ENCODE measurements at regions not wholly inside any gene's neighbourhood (a gene's known extent, or its start where the extent isn't known, plus 50 kb on each side); places are given as distances from the start of the nearest gene placed in this dataset.
"Not testable (repeated sequence)": the region's sequence is repeated elsewhere in the genome, so short reads cannot be mapped to it uniquely, and the experiment has no call there.

DNA sequence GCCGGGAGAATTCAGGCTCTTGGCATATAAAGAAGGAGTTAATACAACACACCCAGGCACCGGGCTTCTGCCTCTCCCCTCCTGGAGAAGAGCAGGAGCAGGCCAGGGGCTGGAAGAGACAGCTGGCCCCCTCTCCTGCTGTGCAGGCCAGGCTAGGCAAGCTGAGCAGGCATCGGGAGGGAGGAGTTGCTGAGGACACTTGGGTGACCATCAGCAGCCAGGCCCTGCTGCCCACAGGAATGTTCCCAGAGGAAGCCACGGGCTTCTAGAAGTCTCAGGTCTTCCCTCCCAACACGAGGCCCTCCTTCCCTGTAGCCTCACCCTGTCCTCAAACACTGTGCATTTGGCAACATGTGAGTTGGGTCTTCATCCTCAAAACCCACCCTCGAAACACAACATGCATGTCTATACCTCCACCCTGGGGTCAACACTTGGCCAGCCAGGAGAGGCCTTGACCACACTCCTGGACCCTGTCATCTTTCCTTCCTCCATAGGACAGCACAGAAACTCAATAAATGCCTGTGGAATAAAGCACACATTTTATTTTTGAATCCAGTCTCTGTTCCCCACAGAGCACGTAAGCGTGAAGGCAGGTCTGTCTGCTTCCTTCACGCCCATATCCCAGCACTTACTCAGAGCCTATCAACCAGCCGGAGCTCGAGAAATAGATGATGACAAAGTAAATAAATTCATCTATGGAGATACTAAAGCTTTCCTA lies 433.8 kb upstream of the ID2 start:
- no peaks in the 10 kb centered on the region for H3K27me3 ChIP-seq
- H3K36me3 ChIP-seq, result no peaks in the 10 kb centered on the region
- H3K27ac ChIP-seq, result peak overlapping the region in 2 of 4 donors; percentile 19 to 35
- H3K4me3 ChIP-seq, result no peak overlapping the region
- DNase-seq, result no peak
- H3K9me3 ChIP-seq, result peaks cover 0 to 7% (median 0%) of the 10 kb centered on the region in 4 donors
- 74 to 78% methylated on average over 11 of the region's 11 CpGs for whole genome bisulfite sequencing, 2 donors
- intact Hi-C loops (cut with DNase I), result no loop called here
- H3K4me1 ChIP-seq, result no peaks in the 10 kb centered on the region
- TF ChIP-seq POLR2A (IDR thresholded peaks at IDR 0.05) (no peak), EP300 (IDR thresholded peaks at IDR 0.05) (no peak), POLR2AphosphoS5 (IDR thresholded peaks at IDR 0.05) (no peak)
- TF ChIP-seq, protein P1, sequence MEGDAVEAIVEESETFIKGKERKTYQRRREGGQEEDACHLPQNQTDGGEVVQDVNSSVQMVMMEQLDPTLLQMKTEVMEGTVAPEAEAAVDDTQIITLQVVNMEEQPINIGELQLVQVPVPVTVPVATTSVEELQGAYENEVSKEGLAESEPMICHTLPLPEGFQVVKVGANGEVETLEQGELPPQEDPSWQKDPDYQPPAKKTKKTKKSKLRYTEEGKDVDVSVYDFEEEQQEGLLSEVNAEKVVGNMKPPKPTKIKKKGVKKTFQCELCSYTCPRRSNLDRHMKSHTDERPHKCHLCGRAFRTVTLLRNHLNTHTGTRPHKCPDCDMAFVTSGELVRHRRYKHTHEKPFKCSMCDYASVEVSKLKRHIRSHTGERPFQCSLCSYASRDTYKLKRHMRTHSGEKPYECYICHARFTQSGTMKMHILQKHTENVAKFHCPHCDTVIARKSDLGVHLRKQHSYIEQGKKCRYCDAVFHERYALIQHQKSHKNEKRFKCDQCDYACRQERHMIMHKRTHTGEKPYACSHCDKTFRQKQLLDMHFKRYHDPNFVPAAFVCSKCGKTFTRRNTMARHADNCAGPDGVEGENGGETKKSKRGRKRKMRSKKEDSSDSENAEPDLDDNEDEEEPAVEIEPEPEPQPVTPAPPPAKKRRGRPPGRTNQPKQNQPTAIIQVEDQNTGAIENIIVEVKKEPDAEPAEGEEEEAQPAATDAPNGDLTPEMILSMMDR (IDR thresholded peaks at IDR 0.05), result no peak

DNA sequence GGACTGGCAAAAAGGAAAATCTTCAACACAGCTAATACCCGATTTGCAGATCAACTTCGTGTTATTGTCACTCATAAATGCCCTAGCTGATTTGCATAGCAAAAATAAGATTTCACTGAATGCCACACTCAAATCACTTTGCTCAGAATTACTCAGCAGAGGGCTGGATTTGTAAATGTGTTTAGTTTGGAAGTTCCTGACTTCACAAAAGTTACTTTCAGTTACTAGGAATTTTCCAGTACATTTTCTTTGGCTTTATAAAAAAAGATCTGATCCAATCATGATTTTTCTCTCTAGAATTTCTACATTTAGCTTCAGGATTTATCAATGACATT lies 433.3 kb upstream of the ID2 start:
- H3K36me3 ChIP-seq, result no peaks in the 10 kb centered on the region
- TF ChIP-seq POLR2A (IDR thresholded peaks at IDR 0.05) (no peak), EP300 (IDR thresholded peaks at IDR 0.05) (no peak), POLR2AphosphoS5 (IDR thresholded peaks at IDR 0.05) (no peak)
- TF ChIP-seq, protein P1 (IDR thresholded peaks at IDR 0.05), result no peak
- H3K27ac ChIP-seq, result peak overlapping the region in 2 of 4 donors; percentile 21 to 35
- peaks cover 0 to 7% (median 0%) of the 10 kb centered on the region in 4 donors for H3K9me3 ChIP-seq
- intact Hi-C loops (cut with DNase I), result no loop called here
- H3K4me3 ChIP-seq, result no peak overlapping the region
- no peaks in the 10 kb centered on the region for H3K27me3 ChIP-seq
- WGBS, 2 donors, result 76 to 79% methylated on average over 2 of the region's 2 CpGs
- DNase-seq, result no peak
- H3K4me1 ChIP-seq, result no peaks in the 10 kb centered on the region

DNA sequence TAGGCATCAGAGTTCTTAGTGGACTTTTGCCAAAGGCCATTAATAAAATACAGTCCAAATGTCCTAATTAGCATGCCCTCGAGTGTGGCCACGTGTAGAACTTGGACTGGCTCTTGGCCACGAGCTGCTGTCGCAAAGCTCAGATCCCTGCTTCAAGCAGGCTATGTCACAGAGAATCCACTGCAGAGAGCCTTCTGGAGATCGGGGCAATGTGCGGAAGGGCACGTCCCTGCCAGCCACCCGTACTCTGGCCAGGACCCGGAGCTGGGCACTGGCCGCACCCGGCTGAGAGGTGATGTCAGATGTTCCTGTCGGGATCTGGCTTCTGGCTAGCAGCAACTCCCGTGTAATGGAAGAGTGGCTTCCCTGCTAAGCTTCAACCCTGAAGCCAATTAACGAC lies 432.7 kb upstream of the ID2 start:
- intact Hi-C loops (cut with DNase I), result no loop called here
- no peak for TF ChIP-seq POLR2AphosphoS5 (IDR thresholded peaks at IDR 0.05)
- TF ChIP-seq, protein P1 (IDR thresholded peaks at IDR 0.05), result no peak
- no peak for TF ChIP-seq POLR2A (IDR thresholded peaks at IDR 0.05)
- TF ChIP-seq EP300 (IDR thresholded peaks at IDR 0.05), result no peak
- no peaks in the 10 kb centered on the region for H3K27me3 ChIP-seq

DNA sequence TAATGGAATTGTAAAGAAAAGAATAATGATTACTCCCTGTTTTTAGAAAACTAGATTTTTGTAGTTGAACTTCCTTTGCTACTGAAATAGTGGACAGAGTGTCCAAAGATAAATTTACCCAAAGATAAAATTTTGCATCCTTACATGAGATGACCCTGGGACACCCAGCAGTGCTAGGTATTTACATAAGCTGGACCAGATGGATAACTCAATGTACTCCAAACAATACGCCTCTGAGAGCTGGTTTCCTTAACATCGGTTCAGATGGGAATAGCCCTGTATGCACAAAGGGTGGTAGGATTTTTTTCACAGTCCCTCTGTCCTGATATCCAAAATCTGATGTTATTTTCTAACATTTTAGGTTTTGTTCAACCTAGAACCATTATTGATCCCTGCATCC lies 432.1 kb upstream of the ID2 start:
- intact Hi-C loops (cut with DNase I), result no loop called here

More for the DNA sequence above, 432.7 kb upstream of the ID2 start:
- DNase-seq, result no peak
- peaks cover 0 to 4% (median 0%) of the 10 kb centered on the region in 4 donors for H3K9me3 ChIP-seq
- no peaks in the 10 kb centered on the region for H3K4me1 ChIP-seq
- H3K36me3 ChIP-seq, result no peaks in the 10 kb centered on the region
- no peak overlapping the region for H3K4me3 ChIP-seq
- H3K27ac ChIP-seq, result peak overlapping the region in 2 of 4 donors; percentile 21 to 35
- WGBS, 2 donors, result 87 to 91% methylated on average over 14 of the region's 14 CpGs

GRCh38 chr2:8250290-8250689 lies 431.6 kb upstream of the ID2 start:
- WGBS, 2 donors, result 92 to 95% methylated on average over 2 of the region's 2 CpGs
- DNase-seq; H3K27me3 ChIP-seq; H3K36me3 ChIP-seq; H3K4me1 ChIP-seq; H3K9me3 ChIP-seq; H3K27ac ChIP-seq; H3K4me3 ChIP-seq; intact Hi-C loops (cut with DNase I): not testable (repeated sequence)

More for the DNA sequence above, 432.1 kb upstream of the ID2 start:
- no peaks in the 10 kb centered on the region for H3K36me3 ChIP-seq
- H3K4me3 ChIP-seq, result no peak overlapping the region
- no peaks in the 10 kb centered on the region for H3K27me3 ChIP-seq
- peaks cover 0 to 4% (median 0%) of the 10 kb centered on the region in 4 donors for H3K9me3 ChIP-seq
- no peak overlapping the region for H3K27ac ChIP-seq
- TF ChIP-seq EP300 (IDR thresholded peaks at IDR 0.05) (no peak), POLR2A (IDR thresholded peaks at IDR 0.05) (no peak)
- TF ChIP-seq, protein P1 (IDR thresholded peaks at IDR 0.05), result no peak
- no peak for DNase-seq
- WGBS, 2 donors, result 91 to 97% methylated on average over 2 of the region's 2 CpGs
- no peaks in the 10 kb centered on the region for H3K4me1 ChIP-seq
